IgD-negative memory B cell (primary cell): ENCODE measurements at regions not wholly inside any gene's neighbourhood (a gene's known extent, or its start where the extent isn't known, plus 50 kb on each side); places are given as distances from the start of the nearest gene placed in this dataset.
A peak's percentile ranks its signal among the peaks of the same experiment; 100 is the strongest.

Source experiments
- H3K27ac Mint-ChIP-seq, 3 donors: one replicate each; pipeline ENCODE4 v1.8.0; 2020 to 2022; ENCODE audit warnings: mild to moderate bottlenecking in 3 of 3, mixed read lengths in 3 of 3, moderate library complexity in 1 of 3
- H3K27me3 Mint-ChIP-seq: one replicate; pipeline ENCODE4 v1.8.0; 2021; ENCODE audit warnings: mixed read lengths
- H3K36me3 Mint-ChIP-seq: one replicate; pipeline ENCODE4 v1.8.0; 2020; ENCODE audit warnings: mild to moderate bottlenecking, mixed read lengths
- H3K4me1 Mint-ChIP-seq, 3 donors: one replicate each; pipeline ENCODE4 v1.8.0; 2020 to 2022; ENCODE audit warnings: mixed read lengths in 3 of 3, mild to moderate bottlenecking in 1 of 3
- H3K4me3 Mint-ChIP-seq, 4 donors: one replicate each; pipeline ENCODE4 v1.8.0; 2020 to 2022; ENCODE audit warnings: mild to moderate bottlenecking in 4 of 4, mixed read lengths in 4 of 4, moderate library complexity in 3 of 4
- H3K9me3 Mint-ChIP-seq, 3 donors: one replicate each; pipeline ENCODE4 v1.8.0; 2020 to 2021; ENCODE audit warnings: mixed read lengths in 3 of 3, mild to moderate bottlenecking in 1 of 3

- H3K9me3 Mint-ChIP-seq = no peaks in the 10 kb centered on the region
Measured at GRCh38 chr4:3864742-3865721, 98.8 kb downstream of the ADRA2C start.

GRCh38 chr4:3865986-3866812 is 100.0 kb downstream of the ADRA2C start:
- peaks cover 0 to 4% (median 2%) of the 10 kb centered on the region in 3 donors for H3K4me1 Mint-ChIP-seq
- no peak overlapping the region for H3K27ac Mint-ChIP-seq
- H3K27me3 Mint-ChIP-seq = peaks cover 22% of the 10 kb centered on the region
- H3K9me3 Mint-ChIP-seq = no peaks in the 10 kb centered on the region
- H3K4me3 Mint-ChIP-seq = no peak overlapping the region
- H3K36me3 Mint-ChIP-seq = no peaks in the 10 kb centered on the region

More at GRCh38 chr4:3864742-3865721, 98.8 kb downstream of the ADRA2C start:
- H3K36me3 Mint-ChIP-seq = no peaks in the 10 kb centered on the region
- no peak overlapping the region for H3K27ac Mint-ChIP-seq
- peaks cover 10% of the 10 kb centered on the region for H3K27me3 Mint-ChIP-seq
- H3K4me3 Mint-ChIP-seq = no peak overlapping the region
- no peaks in the 10 kb centered on the region for H3K4me1 Mint-ChIP-seq

- peaks cover 23% of the 10 kb centered on the region for H3K27me3 Mint-ChIP-seq
- peaks cover 0 to 4% (median 2%) of the 10 kb centered on the region in 3 donors for H3K4me1 Mint-ChIP-seq
- no peak overlapping the region for H3K27ac Mint-ChIP-seq
- no peaks in the 10 kb centered on the region for H3K36me3 Mint-ChIP-seq
- no peaks in the 10 kb centered on the region for H3K9me3 Mint-ChIP-seq
- H3K4me3 Mint-ChIP-seq = no peak overlapping the region
Measured at GRCh38 chr4:3866813-3867129, 100.6 kb downstream of the ADRA2C start.

GRCh38 chr4:3867403-3868100 is 101.4 kb downstream of the ADRA2C start:
- Mint-ChIP-seq H3K9me3 (no peaks in the 10 kb centered on the region), H3K36me3 (no peaks in the 10 kb centered on the region), H3K27ac (no peak overlapping the region), H3K4me1 (peaks cover 0 to 4% (median 2%) of the 10 kb centered on the region in 3 donors), H3K27me3 (peaks cover 29% of the 10 kb centered on the region), H3K4me3 (peak overlapping the region in 1 of 4 donors; percentile 32)

- H3K27me3 Mint-ChIP-seq = peaks cover 37% of the 10 kb centered on the region
- H3K9me3 Mint-ChIP-seq = no peaks in the 10 kb centered on the region
- H3K4me1 Mint-ChIP-seq = peaks cover 0 to 4% (median 2%) of the 10 kb centered on the region in 3 donors
- no peaks in the 10 kb centered on the region for H3K36me3 Mint-ChIP-seq
- no peak overlapping the region for H3K4me3 Mint-ChIP-seq
- no peak overlapping the region for H3K27ac Mint-ChIP-seq
Measured at GRCh38 chr4:3868211-3869173, 102.3 kb downstream of the ADRA2C start.

- Mint-ChIP-seq H3K4me1 (peaks cover 0 to 4% (median 2%) of the 10 kb centered on the region in 3 donors), H3K27me3 (peaks cover 35% of the 10 kb centered on the region), H3K27ac (no peak overlapping the region), H3K4me3 (no peak overlapping the region), H3K9me3 (no peaks in the 10 kb centered on the region), H3K36me3 (no peaks in the 10 kb centered on the region)
Measured at GRCh38 chr4:3869174-3869572, 103.0 kb downstream of the ADRA2C start.

GRCh38 chr4:3869661-3870566 is 103.7 kb downstream of the ADRA2C start:
- no peaks in the 10 kb centered on the region for H3K9me3 Mint-ChIP-seq
- H3K4me3 Mint-ChIP-seq = no peak overlapping the region
- peaks cover 0 to 4% (median 2%) of the 10 kb centered on the region in 3 donors for H3K4me1 Mint-ChIP-seq
- no peaks in the 10 kb centered on the region for H3K36me3 Mint-ChIP-seq
- no peak overlapping the region for H3K27ac Mint-ChIP-seq
- H3K27me3 Mint-ChIP-seq = peaks cover 36% of the 10 kb centered on the region

- Mint-ChIP-seq H3K9me3 (no peaks in the 10 kb centered on the region), H3K4me3 (peak overlapping the region in 1 of 4 donors; percentile 81), H3K27me3 (peaks cover 35% of the 10 kb centered on the region)
Measured at GRCh38 chr4:3870567-3870962, 104.4 kb downstream of the ADRA2C start.

GRCh38 chr4:3871181-3871852 is 105.1 kb downstream of the ADRA2C start:
- Mint-ChIP-seq H3K27me3 (peaks cover 35% of the 10 kb centered on the region), H3K9me3 (no peaks in the 10 kb centered on the region), H3K4me1 (peaks cover 0 to 4% (median 2%) of the 10 kb centered on the region in 3 donors), H3K27ac (no peak overlapping the region), H3K4me3 (peak overlapping the region in 3 of 4 donors; percentile 66 to 81 (median 77)), H3K36me3 (no peaks in the 10 kb centered on the region)

More at GRCh38 chr4:3870567-3870962, 104.4 kb downstream of the ADRA2C start:
- H3K36me3 Mint-ChIP-seq = no peaks in the 10 kb centered on the region
- H3K4me1 Mint-ChIP-seq = peaks cover 0 to 4% (median 2%) of the 10 kb centered on the region in 3 donors
- no peak overlapping the region for H3K27ac Mint-ChIP-seq

GRCh38 chr4:3871881-3872833 is 106.0 kb downstream of the ADRA2C start:
- Mint-ChIP-seq H3K27me3 (peaks cover 37% of the 10 kb centered on the region), H3K4me1 (peaks cover 0 to 4% (median 2%) of the 10 kb centered on the region in 3 donors), H3K36me3 (no peaks in the 10 kb centered on the region), H3K4me3 (peak overlapping the region in 2 of 4 donors; percentile 16 to 23), H3K9me3 (no peaks in the 10 kb centered on the region), H3K27ac (no peak overlapping the region)

- Mint-ChIP-seq H3K4me3 (peak overlapping the region in 1 of 4 donors; percentile 63), H3K36me3 (no peaks in the 10 kb centered on the region), H3K27ac (peak overlapping the region in 1 of 3 donors; percentile 39), H3K9me3 (peaks cover 3 to 5% (median 4%) of the 10 kb centered on the region in 3 donors), H3K4me1 (peaks cover 0 to 4% (median 2%) of the 10 kb centered on the region in 3 donors), H3K27me3 (peaks cover 35% of the 10 kb centered on the region)
Measured at GRCh38 chr4:3872834-3873313, 106.7 kb downstream of the ADRA2C start.
